Stomach (tissue), 8 donors: ENCODE measurements at regions not wholly inside any gene's neighbourhood (a gene's known extent, or its start where the extent isn't known, plus 50 kb on each side); places are given as distances from the start of the nearest gene placed in this dataset.
A peak's percentile ranks its signal among the peaks of the same experiment; 100 is the strongest.

Source experiments
- DNase-seq, 2 donors: peaks; one replicate each; pipeline versions ENCODE4 v3.0.0 to v3.0.0-alpha.2; 2013 to 2019
- H3K27ac ChIP-seq, 5 donors: fragments of 200-600 bp in 4 of 5; sonication (generic) in 4 of 5; one replicate each; pipeline ENCODE4 v1.5.1; 2013 to 2019; ENCODE audit warnings: mild to moderate bottlenecking in 1 of 5, moderate library complexity in 1 of 5
- H3K27me3 ChIP-seq, 3 donors: fragments of 200-600 bp; sonication (generic); one replicate each; pipeline ENCODE4 v1.5.1; 2017 to 2019; ENCODE audit warnings: mixed run types in 1 of 3
- H3K36me3 ChIP-seq, 4 donors: fragments of 200-600 bp; sonication (generic); 1 replicate in 3 of 4; 2 replicates in 1 of 4; pipeline ENCODE4 v1.5.1; 2016 to 2019
- H3K4me1 ChIP-seq, 4 donors: fragments of 200-600 bp; sonication (generic); one replicate each; pipeline ENCODE4 v1.5.1; 2016 to 2019
- H3K4me3 ChIP-seq, 4 donors: fragments of 200-600 bp; sonication (generic) in 3 of 4; one replicate each; pipeline ENCODE4 v1.5.1; 2016 to 2019; ENCODE audit warnings: mild to moderate bottlenecking in 1 of 4
- H3K9me3 ChIP-seq, 4 donors: fragments of 200-600 bp; sonication (generic); one replicate each; pipeline ENCODE4 v1.5.1; 2016 to 2019
- CTCF ChIP-seq, 7 experiments: fragments of 450-650 bp in 4 of 7; fragments of 200-600 bp in 3 of 7; sonication (generic) in 3 of 7; IDR thresholded peaks; one replicate each; pipeline ENCODE4 v1.5.1; 2016 to 2019; ENCODE audit warnings: antibody characterized with exemption in 7 of 7, control low read depth in 2 of 7, mild to moderate bottlenecking in 1 of 7
- EP300 ChIP-seq: sonication (generic); formaldehyde crosslinking; IDR thresholded peaks from one replicate; pipeline ENCODE4 v1.6.1; 2017; ENCODE audit warnings: antibody characterized with exemption
- POLR2A ChIP-seq, 4 donors: fragments of 450-650 bp; IDR thresholded peaks; one replicate each; pipeline ENCODE4 v1.6.1; 2016; ENCODE audit warnings: antibody characterized with exemption in 4 of 4, control low read depth in 2 of 4, mild to moderate bottlenecking in 1 of 4, moderate library complexity in 1 of 4
- POLR2AphosphoS5 ChIP-seq, 3 donors: sonication (generic); formaldehyde crosslinking; IDR thresholded peaks; one replicate each; pipeline ENCODE4 v1.6.1; 2016; ENCODE audit warnings: antibody characterized with exemption in 3 of 3
- WGBS, 5 donors: extraction: QIAGEN DNeasy Blood & Tissue Kit in 3 of 5; methylation state at CpG; one replicate each; pipeline versions ENCODE4 v1.1.5 to v1.1.7; 2013 to 2018; 5-methylcytosine and 5-hydroxymethylcytosine counted together
- intact Hi-C: fragments of 100-400 bp; cut with DNase I; formaldehyde crosslinking; loops from one replicate; pipeline ENCODE4 v1.15.1; 2023; ENCODE audit warnings: low total_unique reads
- donor health status: healthy with polysubstance abuse.
- donor health status: Bipolar disorder and iron deficiency.
- donor health status: healthy.

GRCh38 chr3:64945171-64945729 is 257.4 kb upstream of the ADAMTS9 start:
- no peak overlapping the region for H3K4me3 ChIP-seq
- DNase-seq, result peak in 1 of 2 donors; percentile 78
- intact Hi-C loops, result no loop called here
- peak overlapping the region in 4 of 5 donors; percentile 49 to 71 (median 54) for H3K27ac ChIP-seq
- H3K4me1 ChIP-seq, result peaks cover 0 to 26% (median 6%) of the 10 kb centered on the region in 4 donors
- no peaks in the 10 kb centered on the region for H3K36me3 ChIP-seq
- H3K9me3 ChIP-seq, result no peaks in the 10 kb centered on the region
- TF ChIP-seq POLR2A (IDR thresholded peaks at IDR 0.05) (no peak), CTCF (IDR thresholded peaks at IDR 0.05) (no peak), POLR2AphosphoS5 (IDR thresholded peaks at IDR 0.05) (peak; percentile 44 to 87 (median 60)), EP300 (peak; percentile 95)
- 21 to 43% (median 39%) methylated on average over 6 of the region's 6 CpGs for WGBS, 5 donors
- no peaks in the 10 kb centered on the region for H3K27me3 ChIP-seq

GRCh38 chr3:64943866-64944265 is 256.1 kb upstream of the ADAMTS9 start:
- intact Hi-C loops, result no loop called here
- H3K27me3 ChIP-seq, result no peaks in the 10 kb centered on the region
- no peaks in the 10 kb centered on the region for H3K9me3 ChIP-seq
- H3K4me3 ChIP-seq, result no peak overlapping the region
- peak in 1 of 2 donors; percentile 23 for DNase-seq
- WGBS, 5 donors, result 78 to 94% (median 89%) methylated on average over 4 of the region's 4 CpGs
- peaks cover 0 to 31% (median 9%) of the 10 kb centered on the region in 4 donors for H3K4me1 ChIP-seq
- TF ChIP-seq POLR2A (IDR thresholded peaks at IDR 0.05) (no peak), EP300 (no peak), POLR2AphosphoS5 (IDR thresholded peaks at IDR 0.05) (no peak), CTCF (IDR thresholded peaks at IDR 0.05) (no peak)
- H3K36me3 ChIP-seq, result no peaks in the 10 kb centered on the region
- H3K27ac ChIP-seq, result peak overlapping the region in 2 of 5 donors; percentile 2 to 71

- TF ChIP-seq CTCF (IDR thresholded peaks at IDR 0.05), result no peak
- TF ChIP-seq EP300, result no peak
- TF ChIP-seq POLR2A (IDR thresholded peaks at IDR 0.05), result no peak
- Histone ChIP-seq H3K4me3 (no peak overlapping the region), H3K4me1 (peaks cover 0 to 38% (median 11%) of the 10 kb centered on the region in 4 donors), H3K36me3 (no peaks in the 10 kb centered on the region), H3K27me3 (no peaks in the 10 kb centered on the region), H3K9me3 (no peaks in the 10 kb centered on the region), H3K27ac (no peak overlapping the region)
- DNase-seq, result no peak
- WGBS, 5 donors, result 80 to 96% (median 92%) methylated on average over 10 of the region's 10 CpGs
- intact Hi-C loops, result no loop called here
Measured at GRCh38 chr3:64940596-64941348, 253.0 kb upstream of the ADAMTS9 start.

GRCh38 chr3:64939747-64940450 is 252.1 kb upstream of the ADAMTS9 start:
- Histone ChIP-seq H3K36me3 (no peaks in the 10 kb centered on the region), H3K4me1 (peaks cover 0 to 35% (median 8%) of the 10 kb centered on the region in 4 donors), H3K4me3 (no peak overlapping the region), H3K27ac (no peak overlapping the region), H3K27me3 (no peaks in the 10 kb centered on the region), H3K9me3 (no peaks in the 10 kb centered on the region)
- TF ChIP-seq EP300 (no peak), POLR2AphosphoS5 (IDR thresholded peaks at IDR 0.05) (no peak), POLR2A (IDR thresholded peaks at IDR 0.05) (no peak), CTCF (IDR thresholded peaks at IDR 0.05) (no peak)
- intact Hi-C loops, result no loop called here
- 66 to 76% (median 72%) methylated on average over 10 of the region's 10 CpGs for WGBS, 5 donors
- peak in 1 of 2 donors; percentile 15 for DNase-seq
